ENCODE measurements at regions not wholly inside any gene's neighbourhood (a gene's known extent, or its start where the extent isn't known, plus 50 kb on each side); places are given as distances from the start of the nearest gene placed in this dataset.

DNA sequence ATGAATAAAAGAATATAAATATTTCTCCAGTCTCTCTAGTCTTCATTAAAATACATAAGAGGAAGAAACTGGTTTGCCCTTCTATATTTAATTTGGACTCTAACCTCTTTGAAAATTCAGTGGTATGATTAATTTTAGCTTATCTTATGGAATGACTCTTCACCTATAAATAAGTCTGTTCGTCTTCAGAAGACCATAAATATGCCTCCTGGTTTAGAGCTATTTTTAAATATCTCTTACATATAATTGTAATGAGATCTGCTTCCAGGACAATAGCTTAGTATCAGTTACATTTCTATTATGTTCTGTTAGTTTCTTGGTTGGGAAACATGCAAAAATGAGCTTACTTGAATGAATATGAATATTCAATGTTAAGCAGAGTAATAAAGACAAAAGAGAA lies 257.5 kb upstream of the HMGA2 start:
- DNase-seq = no peak
- H3K79me2 ChIP-seq (ENCODE audit: low read length) = no peaks in the 10 kb centered on the region
- no peaks in the 10 kb centered on the region for H3F3A ChIP-seq (ENCODE audit: insufficient read depth, low read length)
- H3K9ac ChIP-seq (ENCODE audit: low read length) = no peak overlapping the region
- no peaks in the 10 kb centered on the region for H3K27me3 ChIP-seq (replicated peaks; ENCODE audit: insufficient read depth, low read length)
- no peaks in the 10 kb centered on the region for H3K4me1 ChIP-seq (ENCODE audit: low read length)
- H3K27ac ChIP-seq (ENCODE audit: low read length) = no peak overlapping the region
- no peak overlapping the region for H3K4me2 ChIP-seq (ENCODE audit: low read depth, low read length)
- H3K9me2 ChIP-seq (replicated peaks; ENCODE audit: insufficient read depth, low read length) = no peaks in the 10 kb centered on the region
- TF ChIP-seq EZH2 (optimal IDR thresholded peaks at IDR 0.05; ENCODE audit: low read depth, low read length) (no peak), EZH2phosphoT487 (IDR thresholded peaks at IDR 0.05; ENCODE audit: low read length) (no peak), CTCF (IDR thresholded peaks at IDR 0.05; ENCODE audit: low read length) (no peak)
- H2AFZ ChIP-seq (ENCODE audit: low read length) = no peak overlapping the region
- no peaks in the 10 kb centered on the region for H3K36me3 ChIP-seq (replicated peaks; ENCODE audit: insufficient read depth, low read length)
- no peak overlapping the region for H3K4me3 ChIP-seq (ENCODE audit: low read length)
- H4K20me1 ChIP-seq (ENCODE audit: insufficient read depth, low read length) = no peaks in the 10 kb centered on the region
- no peaks in the 10 kb centered on the region for H3K9me3 ChIP-seq (replicated peaks; ENCODE audit: insufficient read depth, low read length)

DNA sequence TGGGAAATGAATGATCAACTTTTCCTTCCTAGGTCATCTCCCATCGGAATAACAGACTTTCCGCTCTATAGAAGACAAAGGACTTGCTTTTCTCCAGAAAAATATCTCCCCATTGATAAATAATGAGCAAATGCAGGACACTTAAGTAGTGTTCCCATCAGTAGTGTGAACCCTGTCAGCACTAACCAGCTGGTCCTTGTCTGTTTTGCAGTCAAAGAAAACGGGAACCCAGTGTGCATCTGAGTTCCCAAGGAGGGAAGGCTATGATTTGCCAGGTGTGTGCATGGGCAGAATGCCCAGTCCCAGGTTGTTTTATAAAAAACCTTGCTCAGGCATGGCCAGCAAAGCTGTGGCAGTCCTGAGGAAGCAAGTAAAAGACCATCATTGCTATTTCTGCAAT lies 256.5 kb upstream of the HMGA2 start:
- Histone ChIP-seq H3K27ac (ENCODE audit: low read length) (no peak overlapping the region), H3K9me3 (replicated peaks; ENCODE audit: insufficient read depth, low read length) (no peaks in the 10 kb centered on the region), H3K36me3 (replicated peaks; ENCODE audit: insufficient read depth, low read length) (no peaks in the 10 kb centered on the region), H3K4me1 (ENCODE audit: low read length) (no peaks in the 10 kb centered on the region), H3K4me3 (ENCODE audit: low read length) (no peak overlapping the region), H3K27me3 (replicated peaks; ENCODE audit: insufficient read depth, low read length) (no peaks in the 10 kb centered on the region), H4K20me1 (ENCODE audit: insufficient read depth, low read length) (no peaks in the 10 kb centered on the region), H3K9me2 (replicated peaks; ENCODE audit: insufficient read depth, low read length) (no peaks in the 10 kb centered on the region), H3F3A (ENCODE audit: insufficient read depth, low read length) (no peaks in the 10 kb centered on the region), H3K9ac (ENCODE audit: low read length) (no peak overlapping the region), H3K79me2 (ENCODE audit: low read length) (no peaks in the 10 kb centered on the region), H3K4me2 (ENCODE audit: low read depth, low read length) (no peak overlapping the region), H2AFZ (ENCODE audit: low read length) (no peak overlapping the region)
- DNase-seq = no peak
- TF ChIP-seq EZH2 (optimal IDR thresholded peaks at IDR 0.05; ENCODE audit: low read depth, low read length) (no peak), EZH2phosphoT487 (IDR thresholded peaks at IDR 0.05; ENCODE audit: low read length) (no peak), CTCF (IDR thresholded peaks at IDR 0.05; ENCODE audit: low read length) (no peak)

GRCh38 chr12:65568517-65568916 lies 255.8 kb upstream of the HMGA2 start:
- H3K4me2 ChIP-seq (ENCODE audit: low read depth, low read length) = no peak overlapping the region
- no peaks in the 10 kb centered on the region for H3F3A ChIP-seq (ENCODE audit: insufficient read depth, low read length)
- no peaks in the 10 kb centered on the region for H3K9me2 ChIP-seq (replicated peaks; ENCODE audit: insufficient read depth, low read length)
- no peaks in the 10 kb centered on the region for H3K4me1 ChIP-seq (ENCODE audit: low read length)
- no peaks in the 10 kb centered on the region for H3K27me3 ChIP-seq (replicated peaks; ENCODE audit: insufficient read depth, low read length)
- H3K36me3 ChIP-seq (replicated peaks; ENCODE audit: insufficient read depth, low read length) = no peaks in the 10 kb centered on the region
- H2AFZ ChIP-seq (ENCODE audit: low read length) = no peak overlapping the region
- no peaks in the 10 kb centered on the region for H3K9me3 ChIP-seq (replicated peaks; ENCODE audit: insufficient read depth, low read length)
- no peak overlapping the region for H3K9ac ChIP-seq (ENCODE audit: low read length)
- H3K27ac ChIP-seq (ENCODE audit: low read length) = no peak overlapping the region
- H3K79me2 ChIP-seq (ENCODE audit: low read length) = no peaks in the 10 kb centered on the region
- DNase-seq = no peak
- no peak overlapping the region for H3K4me3 ChIP-seq (ENCODE audit: low read length)
- H4K20me1 ChIP-seq (ENCODE audit: insufficient read depth, low read length) = no peaks in the 10 kb centered on the region
- no peak for TF ChIP-seq CTCF (IDR thresholded peaks at IDR 0.05; ENCODE audit: low read length)
- TF ChIP-seq EZH2phosphoT487 (IDR thresholded peaks at IDR 0.05; ENCODE audit: low read length) = no peak

All from MM.1S (cell line).